HepG2 (cell line): ENCODE measurements at regions not wholly inside any gene's neighbourhood (a gene's known extent, or its start where the extent isn't known, plus 50 kb on each side); places are given as distances from the start of the nearest gene placed in this dataset.

ENCODE experiments used
- ATAC-seq: fragments of 200-7000 bp; cut with Tn5 transposase; 3 replicates; pipeline ENCODE4 v1.9.1; 2020; ENCODE audit warnings: mild to moderate bottlenecking, moderate library complexity
- BruUV-seq: library from RNA; stranded (reverse); fragments of 400-500 nt; replicated peaks from 2 replicates; lab custom pipeline; 2021; lab: Mats Ljungman, UMichigan
- CTCF ChIA-PET: fragments of 300-600 bp; formaldehyde crosslinking; extraction: SDS; loops from one replicate; lab custom pipeline; 2021; ENCODE audit warnings: low total read pairs, inconsistent platforms, low intra/inter-chr PET ratio; lab: Yijun Ruan, JAX
- POLR2A ChIA-PET: fragments of 350-600 bp; sonication (Branson Sonifier 250); formaldehyde crosslinking; loops from one replicate; lab custom pipeline; 2020; ENCODE audit warnings: antibody characterized with exemption, inconsistent platforms; lab: Yijun Ruan, JAX
- DNase-seq: peaks from one replicate; pipeline ENCODE4 v3.0.0-alpha.2; 2015; ENCODE audit warnings: low spot score
- FAIRE-seq: peaks from 3 replicates; lab custom pipeline; 2011; peaks lifted over from hg19 to GRCh38; lab: Jason Lieb, UNC
- H2AFZ ChIP-seq: one replicate; pipeline ENCODE4 v1.6.1; 2011; ENCODE audit warnings: low read length, inconsistent platforms
- H3K27ac ChIP-seq: fragments of 300-600 bp; 3 replicates; pipeline ENCODE4 v1.8.0; 2011; ENCODE audit warnings: mixed run types, mild to moderate bottlenecking, mixed read lengths, low read length, inconsistent platforms; ENCODE audit not compliant: insufficient read depth; ENCODE audit errors: extremely low read length
- H3K27me3 ChIP-seq, 2 experiments: fragments of 200-600 bp in 1 of 2; 2 replicates in 1 of 2; 3 replicates in 1 of 2; pipeline versions ENCODE4 v1.6.0 to v1.8.0; 2011; ENCODE audit warnings: low read length in 2 of 2, mild to moderate bottlenecking in 2 of 2, moderate library complexity in 2 of 2, inconsistent platforms in 1 of 2; ENCODE audit not compliant: insufficient read depth in 2 of 2, control insufficient read depth in 1 of 2
- H3K36me3 ChIP-seq, 2 experiments: fragments of 200-600 bp in 1 of 2; replicated peaks in 1 of 2; 2 replicates in 1 of 2; 3 replicates in 1 of 2; pipeline versions ENCODE4 v1.5.1 to v1.8.0; 2011; ENCODE audit warnings: low read length in 2 of 2, inconsistent platforms in 1 of 2; ENCODE audit not compliant: insufficient read depth in 2 of 2, control insufficient read depth in 1 of 2
- H3K4me1 ChIP-seq: 2 replicates; pipeline ENCODE4 v1.5.1; 2012; ENCODE audit warnings: low read length, inconsistent platforms; ENCODE audit not compliant: insufficient read depth
- H3K4me2 ChIP-seq: 2 replicates; pipeline ENCODE4 v1.6.0; 2011; ENCODE audit warnings: low read depth, low read length, inconsistent platforms
- H3K4me3 ChIP-seq, 3 experiments: fragments of 200-600 bp in 1 of 3; sonication (generic), shearing (Covaris generic) in 1 of 3; replicated peaks in 1 of 3; 2 replicates each; pipeline ENCODE4 v1.5.1; 2011 to 2016; ENCODE audit warnings: low read length in 3 of 3, inconsistent platforms in 2 of 3, low read depth in 2 of 3, mild to moderate bottlenecking in 2 of 3, control low read depth in 1 of 3, mixed read lengths in 1 of 3; ENCODE audit not compliant: insufficient read depth in 1 of 3
- H3K79me2 ChIP-seq: one replicate; pipeline ENCODE4 v1.6.1; 2011; ENCODE audit warnings: low read length, inconsistent platforms; ENCODE audit not compliant: insufficient read depth
- H3K9ac ChIP-seq: 2 replicates; pipeline ENCODE4 v1.6.0; 2011; ENCODE audit warnings: mild to moderate bottlenecking, low read depth, low read length, inconsistent platforms; ENCODE audit not compliant: insufficient read depth
- H3K9me3 ChIP-seq: 2 replicates; pipeline ENCODE4 v1.5.1; 2012; ENCODE audit warnings: mild to moderate bottlenecking, low read length
- H4K20me1 ChIP-seq: 2 replicates; pipeline ENCODE4 v1.6.0; 2011; ENCODE audit warnings: inconsistent platforms, mild to moderate bottlenecking, low read length, moderate library complexity; ENCODE audit not compliant: insufficient read depth
- AGO2 ChIP-seq: fragments of 200-400 bp; formaldehyde crosslinking; optimal IDR thresholded peaks from 2 replicates; pipeline ENCODE3; 2017; ENCODE audit warnings: mild to moderate bottlenecking, low read depth, low read length, moderate library complexity
- EED ChIP-seq: sonication (generic); formaldehyde crosslinking; IDR thresholded peaks from 2 replicates; pipeline ENCODE4 v1.5.0; 2020; ENCODE audit warnings: mild to moderate bottlenecking, missing genetic modification reagents
- EP300 ChIP-seq, 3 experiments: sonication (generic) in 1 of 3; formaldehyde crosslinking in 1 of 3; IDR thresholded peaks; 2 replicates each; pipeline versions ENCODE4 v1.5.1 to v1.6.1; 2011 to 2020; ENCODE audit warnings: low read depth in 2 of 3, low read length in 2 of 3, borderline replicate concordance in 1 of 3, improper control_type of control experiment in 1 of 3, mild to moderate bottlenecking in 1 of 3, missing genetic modification reagents in 1 of 3, moderate library complexity in 1 of 3
- ETS1 ChIP-seq: sonication (generic); formaldehyde crosslinking; IDR thresholded peaks from 2 replicates; pipeline ENCODE4 v1.4.0; 2020; ENCODE audit warnings: missing genetic modification reagents
- HNF1A ChIP-seq, 2 experiments: sonication (generic) in 1 of 2; formaldehyde crosslinking in 1 of 2; IDR thresholded peaks; 2 replicates each; pipeline versions ENCODE4 v1.4.0 to v1.6.1; 2016 to 2020; ENCODE audit warnings: borderline replicate concordance in 1 of 2, low read depth in 1 of 2, mild to moderate bottlenecking in 1 of 2, missing genetic modification reagents in 1 of 2
- LCORL ChIP-seq, 2 experiments: fragments of 450-650 bp in 1 of 2; sonication (generic) in 1 of 2; formaldehyde crosslinking in 1 of 2; IDR thresholded peaks; 2 replicates each; pipeline versions ENCODE4 v1.5.0 to v1.6.1; 2017 to 2020; ENCODE audit warnings: antibody characterized with exemption in 1 of 2, missing genetic modification reagents in 1 of 2
- NCOA5 ChIP-seq: sonication (generic); formaldehyde crosslinking; IDR thresholded peaks from 2 replicates; pipeline ENCODE4 v1.4.0; 2020; ENCODE audit warnings: missing genetic modification reagents
- SETDB1 ChIP-seq: sonication (generic); formaldehyde crosslinking; IDR thresholded peaks from 2 replicates; pipeline ENCODE4 v1.5.1; 2020; ENCODE audit warnings: missing genetic modification reagents, mild to moderate bottlenecking, borderline replicate concordance
- TEAD2 ChIP-seq: sonication (generic); formaldehyde crosslinking; IDR thresholded peaks from 2 replicates; pipeline ENCODE4 v1.9.0; 2021; ENCODE audit warnings: missing genetic modification reagents
- ZNF574 ChIP-seq: sonication (generic); formaldehyde crosslinking; IDR thresholded peaks from 2 replicates; pipeline ENCODE4 v1.4.0; 2020; ENCODE audit warnings: missing genetic modification reagents
- ZNF597 ChIP-seq: sonication (generic); formaldehyde crosslinking; IDR thresholded peaks from 2 replicates; pipeline ENCODE4 v1.5.0; 2020; ENCODE audit warnings: missing genetic modification reagents
- ZNF737 ChIP-seq: sonication (generic); formaldehyde crosslinking; IDR thresholded peaks from 2 replicates; pipeline ENCODE4 v1.5.0; 2020; ENCODE audit warnings: missing genetic modification reagents, mild to moderate bottlenecking, borderline replicate concordance
- ZNF772 ChIP-seq: sonication (generic); formaldehyde crosslinking; IDR thresholded peaks from 2 replicates; pipeline ENCODE4 v1.5.0; 2020; ENCODE audit warnings: mild to moderate bottlenecking, missing genetic modification reagents
- ZNF878 ChIP-seq: sonication (generic); formaldehyde crosslinking; IDR thresholded peaks from 2 replicates; pipeline ENCODE4 v1.8.1; 2023; ENCODE audit warnings: mild to moderate bottlenecking, missing genetic modification reagents, moderate library complexity
- WGBS: methylation state at CpG from one replicate; pipeline ENCODE4 v1.1.6; 2017; ENCODE audit warnings: low lambda C conversion rate; 5-methylcytosine and 5-hydroxymethylcytosine counted together
- in situ Hi-C: cut with HindIII; loops from 2 replicates; pipeline ENCODE4 v1.10.0; 2017; ENCODE audit warnings: low pct_unique_long_range_greater_than_20kb; ENCODE audit not compliant: extremely low pct_ligation_motif_present
- intact Hi-C: fragments of 100-400 bp; cut with micrococcal nuclease; formaldehyde crosslinking; loops from one replicate; pipeline ENCODE4 v1.10.0; 2022; ENCODE audit not compliant: unreplicated experiment

- CTCF ChIA-PET: no interaction called here
- POLR2A ChIA-PET: no interaction called here
Measured at GRCh38 chr2:198343471-198343870, 539.1 kb downstream of the PLCL1 start.

More at GRCh38 chr2:198343471-198343870, 539.1 kb downstream of the PLCL1 start:
- in situ Hi-C loops: no loop called here
- Histone ChIP-seq H3K9me3 (no peaks in the 10 kb centered on the region), H3K4me3 (no peak overlapping the region), H2AFZ (no peak overlapping the region), H3K9ac (no peak overlapping the region), H4K20me1 (no peaks in the 10 kb centered on the region), H3K27me3 (no peaks in the 10 kb centered on the region), H3K79me2 (no peaks in the 10 kb centered on the region), H3K36me3 (no peaks in the 10 kb centered on the region), H3K4me1 (no peaks in the 10 kb centered on the region), H3K27ac (no peak overlapping the region), H3K4me2 (no peak overlapping the region)
- no peak for ATAC-seq
- no peak for TF ChIP-seq ZNF597 (CRISPR knock-in tag)
- TF ChIP-seq ZNF772: no peak
- TF ChIP-seq TEAD2 (CRISPR knock-in tag): no peak
- TF ChIP-seq ZNF737: no peak
- no peak for TF ChIP-seq HNF1A (IDR thresholded peaks at IDR 0.05; ENCODE audit: low read depth)
- TF ChIP-seq HNF1A (CRISPR knock-in tag; IDR thresholded peaks at IDR 0.05; ENCODE audit: borderline replicate concordance): no peak
- TF ChIP-seq ZNF574 (CRISPR knock-in tag): no peak
- no peak for TF ChIP-seq LCORL (IDR thresholded peaks at IDR 0.05)
- TF ChIP-seq LCORL (CRISPR knock-in tag; IDR thresholded peaks at IDR 0.05): no peak
- TF ChIP-seq ZNF878: no peak
- TF ChIP-seq SETDB1 (CRISPR knock-in tag): no peak
- TF ChIP-seq NCOA5: no peak
- no peak for TF ChIP-seq ETS1 (CRISPR knock-in tag)
- no peak for TF ChIP-seq EED (CRISPR knock-in tag)
- no peak for TF ChIP-seq EP300 (IDR thresholded peaks at IDR 0.05; ENCODE audit: low read depth in 2 of 2, low read length in 2 of 2)
- TF ChIP-seq EP300 (CRISPR knock-in tag; IDR thresholded peaks at IDR 0.05; ENCODE audit: borderline replicate concordance): no peak
- no peak for TF ChIP-seq AGO2
- no TSS peak for BruUV-seq
- 4% methylated on average over 1 of the region's 1 CpG for WGBS
- intact Hi-C loops: no loop called here
- no peak for DNase-seq
- no peak for FAIRE-seq
